ENCODE measurements at regions not wholly inside any gene's neighbourhood (a gene's known extent, or its start where the extent isn't known, plus 50 kb on each side); places are given as distances from the start of the nearest gene placed in this dataset.

DNA sequence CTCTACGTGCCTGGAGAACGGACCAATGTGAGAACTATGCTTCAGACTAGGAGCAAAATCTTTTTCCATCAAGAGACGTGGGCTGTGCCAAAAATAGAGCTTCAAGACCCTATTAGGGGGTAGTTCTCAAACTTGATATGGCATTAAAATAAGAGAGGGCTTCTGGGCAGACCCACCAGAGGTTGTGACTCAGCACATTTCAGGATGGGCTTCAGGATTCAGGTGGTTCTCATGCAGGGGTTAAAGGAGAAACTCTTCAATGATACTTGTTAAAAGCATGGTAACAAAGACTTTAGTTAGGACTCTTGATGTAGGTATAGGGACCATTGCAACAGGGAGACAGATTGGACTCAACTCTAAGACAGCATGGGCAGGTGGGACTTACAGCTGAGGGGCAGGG is 195.5 kb downstream of the RGS3 start:
- Histone ChIP-seq H3K4me3 (no peak overlapping the region), H3K36me3 (no peaks in the 10 kb centered on the region), H3K27me3 (no peaks in the 10 kb centered on the region), H3K27ac (no peak overlapping the region), H3K9me3 (no peaks in the 10 kb centered on the region), H3K4me1 (peaks cover 17 to 44% of the 10 kb centered on the region in 2 donors)
- TF ChIP-seq, protein P1, sequence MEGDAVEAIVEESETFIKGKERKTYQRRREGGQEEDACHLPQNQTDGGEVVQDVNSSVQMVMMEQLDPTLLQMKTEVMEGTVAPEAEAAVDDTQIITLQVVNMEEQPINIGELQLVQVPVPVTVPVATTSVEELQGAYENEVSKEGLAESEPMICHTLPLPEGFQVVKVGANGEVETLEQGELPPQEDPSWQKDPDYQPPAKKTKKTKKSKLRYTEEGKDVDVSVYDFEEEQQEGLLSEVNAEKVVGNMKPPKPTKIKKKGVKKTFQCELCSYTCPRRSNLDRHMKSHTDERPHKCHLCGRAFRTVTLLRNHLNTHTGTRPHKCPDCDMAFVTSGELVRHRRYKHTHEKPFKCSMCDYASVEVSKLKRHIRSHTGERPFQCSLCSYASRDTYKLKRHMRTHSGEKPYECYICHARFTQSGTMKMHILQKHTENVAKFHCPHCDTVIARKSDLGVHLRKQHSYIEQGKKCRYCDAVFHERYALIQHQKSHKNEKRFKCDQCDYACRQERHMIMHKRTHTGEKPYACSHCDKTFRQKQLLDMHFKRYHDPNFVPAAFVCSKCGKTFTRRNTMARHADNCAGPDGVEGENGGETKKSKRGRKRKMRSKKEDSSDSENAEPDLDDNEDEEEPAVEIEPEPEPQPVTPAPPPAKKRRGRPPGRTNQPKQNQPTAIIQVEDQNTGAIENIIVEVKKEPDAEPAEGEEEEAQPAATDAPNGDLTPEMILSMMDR (IDR thresholded peaks at IDR 0.05): no peak
- ATAC-seq (no peak), DNase-seq (no peak)
- intact Hi-C loops (cut with DNase I): loop anchor here (5.0 to 10.0 kb wide), 3 partner anchors 64 to 212 kb away; no protein-coding TSS in a partner anchor

DNA sequence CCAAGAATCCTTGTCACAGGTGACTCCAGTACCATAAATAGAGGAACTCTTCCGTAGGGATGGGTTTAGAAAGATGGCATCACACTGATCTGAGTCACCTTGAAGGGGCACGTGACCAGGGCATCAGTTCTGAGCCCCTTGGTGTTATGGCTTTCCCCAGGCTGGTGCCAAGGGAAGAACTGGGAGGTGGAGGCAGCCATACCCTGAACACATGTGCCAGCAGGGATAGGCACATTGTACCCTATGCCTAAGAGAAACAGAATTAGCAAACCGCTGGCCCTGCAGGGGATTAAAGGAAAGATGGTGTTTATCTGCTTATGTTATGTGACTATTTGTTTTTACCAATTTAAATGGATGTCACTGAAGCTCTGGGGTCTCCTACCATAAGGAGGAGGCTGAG is 196.2 kb downstream of the RGS3 start:
- Histone ChIP-seq H3K36me3 (no peaks in the 10 kb centered on the region), H3K27me3 (no peaks in the 10 kb centered on the region), H3K4me3 (no peak overlapping the region), H3K9me3 (no peaks in the 10 kb centered on the region), H3K4me1 (peaks cover 16 to 38% of the 10 kb centered on the region in 2 donors), H3K27ac (no peak overlapping the region)
- no peak for ATAC-seq
- DNase-seq: no peak
- TF ChIP-seq, protein P1 (IDR thresholded peaks at IDR 0.05): no peak
- intact Hi-C loops (cut with DNase I): loop anchor here (5.0 to 10.0 kb wide), 4 partner anchors 65 to 235 kb away; no protein-coding TSS in a partner anchor

DNA sequence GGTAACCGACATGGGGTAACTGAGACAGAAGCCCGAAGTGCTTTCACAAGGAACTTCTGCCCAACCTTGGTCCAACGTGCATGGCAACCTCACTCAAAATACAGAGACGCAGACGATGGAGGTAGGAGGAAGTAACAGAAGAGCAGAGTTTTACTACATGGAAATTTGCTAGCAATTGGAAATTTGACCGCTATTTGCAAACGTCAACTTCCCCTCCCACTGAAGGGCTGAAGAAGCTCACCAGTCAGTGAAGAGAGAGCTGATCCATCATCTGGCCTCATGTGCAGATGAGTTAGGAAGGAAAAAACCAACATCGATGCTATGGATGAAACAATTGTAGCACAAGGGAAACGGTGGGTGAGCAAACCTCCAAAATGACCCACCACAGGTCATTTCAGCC is 196.7 kb downstream of the RGS3 start:
- ATAC-seq: no peak
- Histone ChIP-seq H3K4me1 (peaks cover 11 to 33% of the 10 kb centered on the region in 2 donors), H3K27me3 (no peaks in the 10 kb centered on the region), H3K27ac (no peak overlapping the region), H3K9me3 (no peaks in the 10 kb centered on the region), H3K4me3 (no peak overlapping the region), H3K36me3 (no peaks in the 10 kb centered on the region)
- TF ChIP-seq, protein P1 (IDR thresholded peaks at IDR 0.05): no peak
- intact Hi-C loops (cut with DNase I): loop anchor here in 1 of 2 donors (10.0 kb wide), 1 partner anchor 235 kb away; no protein-coding TSS in a partner anchor
- no peak for DNase-seq

DNA sequence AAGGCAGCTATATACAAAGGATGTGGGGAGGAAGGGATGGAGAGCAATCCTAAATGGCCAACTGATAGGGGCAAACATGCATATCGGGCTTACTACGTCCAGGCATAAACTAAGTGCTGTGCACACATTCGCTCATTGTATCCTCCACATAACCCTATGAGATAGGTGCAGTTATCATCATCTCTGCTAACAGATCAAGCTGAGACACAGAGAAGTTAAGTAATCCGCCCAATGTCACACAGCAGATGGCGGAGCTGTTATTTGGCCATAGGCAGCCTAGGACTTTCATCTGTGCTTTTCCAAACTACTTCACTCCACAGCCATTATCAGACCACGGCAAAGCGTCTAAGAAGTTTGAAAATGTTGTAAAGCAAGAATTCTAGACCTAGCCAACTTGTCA is 197.5 kb downstream of the RGS3 start:
- Histone ChIP-seq H3K36me3 (no peaks in the 10 kb centered on the region), H3K9me3 (no peaks in the 10 kb centered on the region), H3K27ac (no peak overlapping the region), H3K27me3 (no peaks in the 10 kb centered on the region), H3K4me1 (peaks cover 7 to 24% of the 10 kb centered on the region in 2 donors), H3K4me3 (no peak overlapping the region)
- intact Hi-C loops (cut with DNase I): loop anchor here in 1 of 2 donors (10.0 kb wide), 1 partner anchor 236 kb away; no protein-coding TSS in a partner anchor
- ATAC-seq (no peak), DNase-seq (no peak)
- TF ChIP-seq, protein P1 (IDR thresholded peaks at IDR 0.05): no peak

DNA sequence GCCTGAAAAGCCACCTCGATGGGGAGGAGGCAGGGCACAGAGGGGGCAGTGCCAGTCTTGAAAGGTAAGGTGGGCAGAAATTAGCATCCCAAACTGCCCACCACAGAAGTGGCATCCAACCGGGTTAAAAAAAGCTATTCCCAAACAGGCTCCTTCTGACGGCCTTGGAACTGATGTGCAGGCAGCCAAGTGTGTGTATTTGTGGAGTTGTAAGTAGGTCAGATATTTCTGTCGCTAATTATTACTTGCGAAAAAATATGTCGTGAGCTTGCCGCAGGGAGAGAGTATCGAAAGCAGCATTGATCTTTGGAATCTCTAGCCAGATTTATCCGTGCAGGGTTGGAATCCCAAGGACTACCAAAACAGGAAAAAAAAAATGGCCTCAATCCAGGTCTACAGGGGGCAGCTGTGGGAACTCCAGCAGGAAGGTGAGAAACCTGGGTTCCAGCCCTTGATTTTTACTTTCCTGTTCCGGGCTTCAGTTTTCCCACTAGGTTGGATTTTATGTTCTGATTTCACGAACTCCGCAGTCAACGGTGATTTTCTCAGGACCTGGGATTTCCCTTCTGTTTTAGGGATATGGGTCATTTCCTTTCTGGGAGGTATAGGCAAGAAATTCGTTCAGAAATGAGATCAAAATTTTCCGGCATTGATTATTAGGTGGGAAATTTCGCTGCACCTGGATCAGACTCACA is 200.8 kb downstream of the RGS3 start:
- Histone ChIP-seq H3K36me3 (no peaks in the 10 kb centered on the region), H3K4me1 (no peaks in the 10 kb centered on the region), H3K27ac (no peak overlapping the region), H3K4me3 (no peak overlapping the region), H3K9me3 (no peaks in the 10 kb centered on the region), H3K27me3 (no peaks in the 10 kb centered on the region)
- TF ChIP-seq, protein P1 (IDR thresholded peaks at IDR 0.05): no peak
- ATAC-seq: no peak
- intact Hi-C loops (cut with DNase I): loop anchor here in 1 of 2 donors (10.0 kb wide), 1 partner anchor 240 kb away; no protein-coding TSS in a partner anchor
- DNase-seq: no peak
